ENCODE measurements at regions not wholly inside any gene's neighbourhood (a gene's known extent, or its start where the extent isn't known, plus 50 kb on each side); places are given as distances from the start of the nearest gene placed in this dataset.

- no peak for DNase-seq
- no peak overlapping the region for H3K4me3 ChIP-seq
- no peaks in the 10 kb centered on the region for H3K36me3 ChIP-seq
- H3K9ac ChIP-seq (ENCODE audit: low read depth in 2 of 2, low read length in 2 of 2): no peak overlapping the region
- H3K27ac ChIP-seq: no peak overlapping the region
- intact Hi-C loops (cut with DNase I): no loop called here
- TF ChIP-seq CTCF (IDR thresholded peaks at IDR 0.05): no peak
- H3K4me1 ChIP-seq: no peaks in the 10 kb centered on the region
- H3K9me3 ChIP-seq: no peaks in the 10 kb centered on the region
- H3K27me3 ChIP-seq: no peaks in the 10 kb centered on the region
These were observed 197.6 kb upstream of the CHST9 start for GRCh38 chr18:27382567-27383216.

- intact Hi-C loops (cut with DNase I): no loop called here
- Histone ChIP-seq H3K9me3 (no peaks in the 10 kb centered on the region), H3K9ac (ENCODE audit: low read depth in 2 of 2, low read length in 2 of 2) (no peak overlapping the region), H3K27me3 (no peaks in the 10 kb centered on the region), H3K4me3 (no peak overlapping the region), H3K27ac (no peak overlapping the region), H3K4me1 (no peaks in the 10 kb centered on the region), H3K36me3 (no peaks in the 10 kb centered on the region)
- no peak for TF ChIP-seq CTCF (IDR thresholded peaks at IDR 0.05)
- DNase-seq: no peak
These were observed 193.5 kb upstream of the CHST9 start for GRCh38 chr18:27378431-27379095.

GRCh38 chr18:27377251-27377650, 192.1 kb upstream of the CHST9 start:
- Histone ChIP-seq H3K4me1 (no peaks in the 10 kb centered on the region), H3K27ac (no peak overlapping the region), H3K9ac (ENCODE audit: low read depth in 2 of 2, low read length in 2 of 2) (no peak overlapping the region), H3K9me3 (no peaks in the 10 kb centered on the region), H3K27me3 (no peaks in the 10 kb centered on the region), H3K4me3 (no peak overlapping the region), H3K36me3 (no peaks in the 10 kb centered on the region)
- no peak for TF ChIP-seq CTCF (IDR thresholded peaks at IDR 0.05)
- DNase-seq: no peak
- intact Hi-C loops (cut with DNase I): no loop called here

GRCh38 chr18:27372386-27372785, 187.3 kb upstream of the CHST9 start:
- Histone ChIP-seq H3K36me3 (no peaks in the 10 kb centered on the region), H3K27ac (no peak overlapping the region), H3K4me1 (no peaks in the 10 kb centered on the region), H3K9ac (ENCODE audit: low read depth in 2 of 2, low read length in 2 of 2) (no peak overlapping the region), H3K4me3 (no peak overlapping the region), H3K27me3 (no peaks in the 10 kb centered on the region), H3K9me3 (no peaks in the 10 kb centered on the region)
- intact Hi-C loops (cut with DNase I): no loop called here
- DNase-seq: no peak
- TF ChIP-seq CTCF (IDR thresholded peaks at IDR 0.05): no peak

GRCh38 chr18:27366665-27367064, 181.6 kb upstream of the CHST9 start:
- no peak overlapping the region for H3K4me3 ChIP-seq
- DNase-seq: no peak
- intact Hi-C loops (cut with DNase I): no loop called here
- no peak overlapping the region for H3K9ac ChIP-seq (ENCODE audit: low read depth in 2 of 2, low read length in 2 of 2)
- no peaks in the 10 kb centered on the region for H3K36me3 ChIP-seq
- TF ChIP-seq CTCF (IDR thresholded peaks at IDR 0.05): no peak
- H3K9me3 ChIP-seq: no peaks in the 10 kb centered on the region
- H3K27ac ChIP-seq: no peak overlapping the region
- H3K27me3 ChIP-seq: no peaks in the 10 kb centered on the region
- no peaks in the 10 kb centered on the region for H3K4me1 ChIP-seq
